Colon (tissue), 2 donors: ENCODE measurements at regions not wholly inside any gene's neighbourhood (a gene's known extent, or its start where the extent isn't known, plus 50 kb on each side); places are given as distances from the start of the nearest gene placed in this dataset.

Source experiments
- FAIRE-seq: peaks from 2 replicates; lab custom pipeline; 2012; peaks lifted over from hg19 to GRCh38; lab: Jason Lieb, UNC
- donor health status: control.
- donor health status: control.

DNA sequence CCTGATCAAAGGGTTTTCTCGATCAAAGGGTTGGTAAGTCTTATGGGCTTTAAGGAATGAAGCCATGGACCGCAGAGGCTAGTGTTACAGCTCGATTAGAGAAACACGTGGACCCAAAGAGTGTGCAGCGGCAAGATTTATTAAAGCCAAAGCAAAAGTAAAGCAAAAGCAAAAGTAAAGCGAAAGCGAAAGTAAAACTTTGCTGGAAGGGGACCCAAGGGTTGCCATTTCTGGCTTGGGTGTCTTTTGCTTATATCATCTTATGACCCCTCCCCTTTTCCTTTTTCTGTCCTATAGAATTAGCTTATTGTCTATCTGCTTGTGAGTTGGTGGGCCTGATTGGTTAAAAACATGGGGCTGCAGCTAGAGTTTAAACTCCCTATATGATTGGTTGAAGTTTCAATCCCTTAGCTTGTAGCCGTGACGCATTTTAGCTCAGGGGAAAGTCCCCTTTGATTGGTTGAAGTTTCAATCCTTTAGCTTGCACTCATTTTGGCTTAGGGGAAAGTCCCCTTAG is 957.0 kb downstream of the AMY1C start:
- FAIRE-seq: no peak

DNA sequence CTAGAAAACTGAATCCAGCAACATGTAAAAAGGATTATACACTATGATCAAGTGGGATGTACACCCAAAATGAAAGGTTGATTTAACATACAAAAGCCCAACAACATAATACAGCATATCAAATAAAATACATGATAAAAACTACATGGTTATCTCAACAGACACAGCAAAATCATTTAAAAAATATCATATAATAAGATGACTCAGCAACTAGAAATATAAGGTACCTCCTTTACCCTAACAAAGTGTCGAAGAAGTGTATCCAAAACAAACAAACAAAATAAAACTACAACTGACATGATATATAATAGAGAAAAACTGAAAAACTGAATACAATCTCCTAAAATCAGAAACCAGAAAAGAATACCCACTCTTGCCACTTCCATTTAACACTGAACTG is 969.1 kb downstream of the AMY1C start:
- FAIRE-seq: no peak

DNA sequence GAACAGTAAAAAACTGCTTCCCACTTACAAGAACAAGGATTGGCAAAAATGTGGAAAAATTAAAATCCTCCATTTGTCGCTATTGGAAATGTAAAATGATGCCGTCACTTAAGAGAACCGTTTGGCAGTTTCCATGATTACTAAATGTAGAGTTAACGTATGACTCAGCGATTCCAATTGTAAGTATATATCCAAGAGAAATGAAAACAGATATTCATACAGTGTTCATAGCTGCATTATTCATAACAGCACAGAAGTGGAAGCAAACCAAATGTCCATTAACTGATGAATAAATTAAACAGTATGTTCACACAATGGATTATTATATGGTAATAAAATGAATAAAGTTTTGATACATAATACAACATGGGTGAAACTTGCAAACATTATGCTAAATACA is 971.0 kb downstream of the AMY1C start:
- no peak for FAIRE-seq

DNA sequence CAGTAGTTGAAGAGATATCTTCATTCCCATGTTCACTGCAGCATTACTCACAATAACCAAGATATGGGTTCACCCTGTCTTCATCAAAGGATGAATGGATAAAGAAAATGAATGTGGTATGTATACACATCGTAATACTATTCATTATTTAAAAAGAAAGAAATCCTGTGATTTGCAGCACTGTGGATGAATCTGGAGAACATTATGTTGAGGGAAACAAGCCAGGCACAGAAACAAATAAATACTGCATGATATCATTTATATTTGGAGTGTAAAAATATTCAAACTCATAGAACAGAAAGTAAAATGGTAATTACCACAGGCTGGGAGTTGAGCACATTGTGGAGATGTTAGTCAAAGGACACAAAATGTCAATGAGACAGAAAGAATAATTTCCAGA is 977.2 kb downstream of the AMY1C start:
- FAIRE-seq: no peak

DNA sequence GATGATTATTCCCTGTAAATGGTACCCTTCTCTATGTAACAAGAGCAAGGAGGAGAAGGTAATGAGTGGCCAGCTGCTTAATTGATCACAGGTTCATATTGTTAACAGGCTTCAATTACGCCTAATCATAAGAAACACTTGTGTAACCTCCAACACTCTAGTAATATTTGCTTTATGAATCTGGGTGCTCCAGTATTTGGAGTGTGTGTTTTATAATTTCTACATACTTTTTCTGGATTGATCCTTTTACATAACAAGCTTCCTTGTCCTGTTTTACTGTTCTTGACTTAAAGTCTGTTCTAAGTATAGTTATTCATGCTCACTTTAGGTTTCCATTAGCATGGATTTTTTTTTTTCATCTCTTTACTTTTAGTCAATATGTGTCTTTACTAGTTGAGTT is 984.2 kb downstream of the AMY1C start:
- no peak for FAIRE-seq

DNA sequence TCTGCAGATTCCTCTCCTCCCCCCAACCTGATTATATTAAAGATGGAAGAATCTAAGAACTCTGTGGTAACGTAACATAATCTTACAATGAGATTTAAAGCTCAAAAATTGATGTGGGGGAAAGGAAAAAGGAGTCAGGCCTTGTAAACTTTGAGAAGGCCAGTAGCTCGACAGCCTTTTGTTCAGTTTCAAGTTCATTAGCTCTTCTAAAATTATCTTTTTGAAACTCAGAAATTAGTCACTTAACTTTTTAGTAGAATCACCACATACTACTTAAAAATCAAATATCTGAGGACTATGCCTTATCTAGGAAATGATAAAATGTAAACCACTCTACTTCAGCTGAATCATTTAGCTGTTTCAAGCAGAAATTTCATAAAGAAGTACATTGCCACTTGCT is 996.2 kb downstream of the AMY1C start:
- FAIRE-seq: no peak

DNA sequence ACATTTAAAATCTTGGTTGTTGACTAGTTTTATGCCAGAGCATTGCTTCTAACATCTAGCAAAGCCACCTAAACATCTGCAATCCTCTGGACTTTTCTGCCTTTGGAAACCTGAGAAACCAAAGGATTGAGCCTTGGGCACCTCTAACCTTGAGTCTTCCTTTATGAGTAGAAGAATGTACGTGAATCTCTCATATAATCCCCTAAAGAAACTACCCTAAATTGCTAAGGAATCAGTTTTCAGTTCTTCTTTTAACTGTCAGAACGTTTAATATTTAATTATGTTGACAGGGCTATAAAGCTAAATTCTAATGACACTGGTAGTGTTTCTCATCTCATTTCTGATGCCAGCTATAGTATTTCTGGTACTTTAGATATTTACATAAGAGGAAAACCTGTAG is 997.3 kb downstream of the AMY1C start:
- no peak for FAIRE-seq

DNA sequence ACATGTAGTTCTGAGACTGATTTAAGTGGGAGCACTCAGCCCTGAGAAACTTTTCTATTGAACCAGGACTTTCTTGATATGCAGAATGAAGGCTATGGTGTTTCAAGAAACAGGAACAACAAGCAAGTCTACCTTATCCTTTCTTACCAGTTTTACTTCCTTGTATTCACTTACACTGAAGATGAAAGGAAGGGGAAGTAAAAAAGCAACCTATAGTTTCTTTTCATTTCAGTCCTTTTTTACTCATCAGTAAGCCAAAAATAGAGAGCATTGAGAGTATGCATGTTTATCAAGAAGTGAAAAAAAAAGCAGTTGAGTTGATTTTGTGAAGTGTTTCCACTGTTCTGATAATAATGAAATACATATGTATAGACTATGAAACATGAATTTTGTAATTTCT is 1010.3 kb downstream of the AMY1C start:
- no peak for FAIRE-seq

DNA sequence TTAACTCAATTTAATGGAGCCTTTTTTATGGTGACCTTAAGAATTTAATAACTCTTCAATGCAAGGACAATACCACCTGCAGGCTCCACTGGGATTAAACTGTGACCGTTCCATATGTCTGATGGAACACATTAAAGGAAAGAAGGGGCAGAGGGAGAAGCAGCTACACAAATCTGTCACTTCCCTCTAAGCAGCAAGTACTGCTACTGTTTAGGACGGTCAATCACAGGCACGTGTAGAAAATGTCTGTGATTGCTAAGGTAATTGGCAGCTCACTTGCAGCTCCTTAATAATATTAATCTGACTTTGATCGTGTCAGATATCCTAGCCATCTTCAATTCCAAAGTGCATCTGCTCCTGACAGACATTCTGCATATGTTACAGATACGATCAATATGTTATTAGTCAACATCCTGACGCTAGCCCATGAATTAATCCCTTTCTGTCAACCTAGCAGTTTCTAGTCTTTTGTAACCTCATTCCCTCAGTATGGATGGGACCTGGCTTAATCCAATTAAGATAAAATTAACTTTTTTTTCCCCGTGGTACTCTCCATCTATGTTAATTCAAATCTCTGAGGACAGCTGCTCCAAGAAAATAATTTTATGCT is 1012.4 kb downstream of the AMY1C start:
- FAIRE-seq: no peak

DNA sequence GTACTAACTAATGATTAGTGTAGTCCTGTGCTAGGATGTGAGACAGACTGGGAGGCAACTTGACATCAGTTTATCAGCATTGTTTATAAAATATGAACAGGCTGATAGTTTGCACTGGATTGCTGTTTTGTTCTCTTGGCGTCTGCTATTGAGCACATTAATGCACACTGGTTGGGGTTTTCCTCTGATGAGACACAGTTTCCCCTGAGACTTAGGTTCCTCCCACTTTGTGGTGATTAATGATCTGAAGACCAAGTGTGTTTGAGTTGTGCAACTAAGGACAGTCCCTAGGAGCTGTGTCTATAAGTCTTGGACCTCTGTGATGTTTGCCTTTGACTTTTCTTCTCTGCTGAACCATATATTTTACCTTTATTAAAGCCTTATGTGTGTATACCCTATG is 1015.4 kb downstream of the AMY1C start:
- no peak for FAIRE-seq

DNA sequence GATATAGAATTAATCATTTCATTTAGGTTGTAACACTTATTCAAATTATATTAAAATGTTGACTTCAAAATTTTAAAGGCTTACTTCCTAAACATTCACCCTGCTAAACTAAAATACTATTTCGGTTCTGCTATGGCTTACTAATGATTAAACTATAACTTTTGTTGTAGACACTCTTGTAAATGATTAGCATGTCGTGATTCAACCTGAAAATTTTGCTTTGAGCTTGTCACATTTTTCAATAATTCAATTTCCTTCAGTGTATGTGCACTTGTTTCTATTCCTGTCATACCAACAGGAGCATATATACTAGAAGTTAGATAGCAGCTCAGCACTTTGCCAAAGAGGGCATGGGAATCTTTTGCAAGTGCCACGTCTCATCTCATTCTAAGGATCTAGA is 1018.8 kb downstream of the AMY1C start:
- peak; percentile 43 for FAIRE-seq

DNA sequence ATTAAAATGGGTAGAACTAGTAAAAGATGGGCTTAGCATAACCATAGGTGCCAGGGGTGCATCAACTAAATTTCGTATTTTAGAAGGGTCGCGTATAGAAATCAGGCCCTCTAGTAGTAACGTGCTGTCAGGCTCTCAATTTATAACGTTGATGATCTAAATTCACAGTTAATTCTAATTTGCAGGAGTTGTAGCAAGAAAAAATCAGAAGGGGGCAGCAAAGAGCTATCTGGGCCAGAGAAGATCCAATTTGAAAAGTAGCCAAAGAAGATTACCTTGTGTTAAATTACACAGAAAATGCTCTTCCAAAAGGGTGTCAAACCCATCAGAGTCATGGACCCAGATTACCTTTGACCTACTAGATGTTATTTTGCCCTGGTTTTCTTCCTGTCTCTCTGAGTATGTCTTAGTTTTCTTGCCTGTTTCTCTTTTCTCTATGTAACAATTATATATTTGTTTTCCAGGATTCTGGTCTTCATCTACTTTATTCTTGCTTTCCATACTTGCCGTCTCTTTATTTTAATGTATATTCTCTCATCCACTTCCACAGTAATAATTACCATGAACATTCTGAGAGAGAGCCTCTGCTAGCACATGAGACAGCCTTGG is 1030.9 kb downstream of the AMY1C start:
- FAIRE-seq: no peak

DNA sequence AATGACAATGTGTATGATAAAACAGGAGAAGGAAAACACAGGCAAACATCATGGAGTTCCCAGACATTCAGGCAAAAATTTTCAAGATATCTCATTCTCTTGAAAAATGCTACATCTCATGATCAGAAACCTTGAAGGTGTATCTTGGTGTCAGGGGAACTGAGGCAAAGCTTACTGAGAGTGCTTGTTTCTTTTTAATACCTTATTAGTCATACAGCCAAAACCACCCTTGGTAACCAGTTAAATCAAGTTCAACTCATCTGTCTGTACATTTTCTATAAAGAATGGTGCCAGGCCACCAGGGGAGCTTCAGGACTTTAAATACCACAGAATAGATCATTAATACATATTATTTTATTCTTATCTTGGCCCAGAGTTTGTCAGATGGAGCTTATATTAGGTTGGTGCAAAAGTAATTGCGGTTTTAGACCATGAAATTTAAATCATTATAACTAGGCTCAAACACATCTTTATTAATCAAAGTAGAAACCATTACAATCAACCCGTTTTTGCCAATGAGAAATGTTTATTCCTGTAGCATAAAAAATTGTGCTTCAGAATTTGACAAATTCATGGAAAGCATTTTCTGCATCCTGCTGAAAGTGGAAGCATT is 1036.0 kb downstream of the AMY1C start:
- no peak for FAIRE-seq

DNA sequence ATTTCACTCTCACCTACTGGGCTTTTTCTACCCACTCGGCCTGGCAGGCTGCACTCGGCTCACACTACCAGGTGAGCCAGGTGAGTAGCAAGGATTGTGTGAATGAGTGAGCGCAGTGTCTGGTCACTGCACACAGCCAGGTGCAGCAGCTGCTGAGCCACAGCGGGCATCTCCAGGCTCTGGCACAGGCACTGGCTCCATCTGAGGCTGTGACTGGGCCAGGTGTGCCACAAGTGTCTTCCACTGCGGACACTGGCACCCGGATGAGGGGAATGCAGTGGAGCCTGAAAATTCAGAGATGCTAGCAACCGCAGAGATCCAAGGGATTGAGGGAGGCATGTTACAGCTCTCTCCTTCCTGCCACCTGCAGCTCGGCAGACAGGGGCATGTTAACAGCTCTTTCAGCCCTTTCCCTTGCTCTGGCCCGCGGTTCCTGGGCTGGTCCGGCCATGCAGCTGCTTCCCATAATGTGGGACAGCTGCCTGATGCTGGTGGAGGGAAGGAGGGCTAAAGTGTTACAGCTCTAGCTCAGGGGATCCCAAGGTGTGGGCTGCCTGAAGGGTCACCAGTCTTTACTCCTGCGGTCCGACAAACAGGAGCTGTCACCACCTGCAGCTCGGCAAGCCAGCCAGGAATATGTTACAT is 1038.3 kb downstream of the AMY1C start:
- FAIRE-seq: no peak

DNA sequence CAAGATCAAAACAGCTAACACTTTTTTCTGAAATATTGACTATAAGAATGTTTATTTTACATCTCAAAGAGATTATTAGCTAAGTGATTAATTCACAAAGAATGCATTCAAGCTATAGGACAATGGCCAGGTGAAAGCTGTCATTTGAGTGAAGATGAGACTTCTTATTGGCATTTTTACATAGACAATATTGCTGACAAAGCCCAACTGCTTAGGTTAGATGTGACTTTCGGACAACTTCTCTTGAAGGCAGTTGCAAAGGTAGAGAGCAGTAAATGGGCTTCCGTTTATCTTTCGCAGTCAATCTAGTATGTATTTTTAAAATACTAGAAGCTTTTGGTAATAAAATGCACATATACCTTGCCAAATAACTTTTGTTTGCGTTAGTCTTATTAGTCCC is 1041.3 kb downstream of the AMY1C start:
- FAIRE-seq: no peak

DNA sequence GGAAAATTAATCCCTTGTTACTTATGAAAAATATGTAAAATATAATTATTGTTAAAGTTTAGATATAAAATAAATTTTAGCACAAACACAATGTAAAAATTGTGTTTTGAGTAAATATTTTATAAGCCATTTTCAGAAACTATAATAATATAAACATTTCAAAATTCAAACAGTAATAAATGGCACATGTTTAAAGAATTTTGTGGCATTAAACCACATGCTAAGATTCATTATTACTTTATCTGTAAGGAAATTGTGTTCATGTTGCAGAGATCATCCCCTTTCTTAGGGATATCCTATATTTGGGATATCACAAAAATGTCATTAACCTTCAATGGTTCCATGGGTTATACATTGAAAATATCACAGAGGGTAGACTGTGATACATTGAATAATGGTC is 1044.3 kb downstream of the AMY1C start:
- FAIRE-seq: no peak

DNA sequence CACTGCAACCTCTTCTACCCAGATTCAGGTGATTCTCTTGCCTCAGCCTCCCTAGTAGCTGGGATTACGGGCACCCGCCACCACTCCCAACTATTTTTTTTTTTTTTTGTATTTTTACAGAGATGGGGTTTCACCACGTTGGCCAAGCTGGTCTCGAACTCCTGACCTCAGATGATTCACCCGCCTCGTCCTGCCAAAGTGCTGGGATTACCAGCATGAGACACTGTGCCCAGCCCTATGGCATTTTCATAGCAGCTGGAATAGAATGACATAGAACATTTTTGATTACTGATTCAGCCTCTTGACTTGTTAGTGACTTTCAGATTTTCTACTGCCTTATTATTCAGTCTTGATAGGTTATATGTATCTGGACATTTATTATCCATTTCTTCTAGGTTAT is 1046.2 kb downstream of the AMY1C start:
- no peak for FAIRE-seq

DNA sequence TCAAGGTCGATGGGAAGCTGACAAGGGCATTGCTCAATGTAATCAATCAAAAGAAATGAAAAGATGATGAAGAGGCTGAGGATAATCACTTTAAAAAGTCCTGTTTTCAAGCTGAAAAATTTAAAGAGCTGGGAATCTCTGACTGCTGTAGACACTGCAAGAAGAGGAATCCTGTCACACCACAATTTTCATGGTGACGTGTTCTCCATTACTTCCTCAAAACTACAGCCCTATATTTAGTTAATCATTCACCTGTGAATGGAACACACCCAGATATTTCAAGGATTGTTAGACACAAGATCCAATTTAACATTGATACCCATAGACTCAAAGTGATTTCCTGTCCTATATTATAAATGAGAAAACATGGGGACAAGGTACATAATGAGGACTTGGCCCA is 1048.3 kb downstream of the AMY1C start:
- FAIRE-seq: no peak

DNA sequence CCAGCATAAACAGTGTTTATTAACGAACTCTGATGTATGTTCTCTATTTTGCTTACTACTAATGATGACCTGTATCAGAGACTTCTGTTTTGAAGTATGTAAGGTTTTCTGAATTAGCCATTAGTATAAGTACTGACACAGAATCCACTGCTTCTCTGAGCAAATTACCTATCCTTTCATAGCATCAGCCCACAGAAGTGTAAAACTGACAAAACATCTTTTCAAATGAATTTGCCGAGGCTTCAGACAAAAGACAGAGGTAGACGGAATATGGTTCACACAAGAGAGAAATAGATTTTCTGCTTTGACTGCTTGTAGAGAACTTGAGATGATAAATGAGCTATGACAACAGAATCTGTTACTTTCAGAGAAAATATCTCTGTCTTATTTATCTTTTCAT is 1051.6 kb downstream of the AMY1C start:
- FAIRE-seq: no peak

DNA sequence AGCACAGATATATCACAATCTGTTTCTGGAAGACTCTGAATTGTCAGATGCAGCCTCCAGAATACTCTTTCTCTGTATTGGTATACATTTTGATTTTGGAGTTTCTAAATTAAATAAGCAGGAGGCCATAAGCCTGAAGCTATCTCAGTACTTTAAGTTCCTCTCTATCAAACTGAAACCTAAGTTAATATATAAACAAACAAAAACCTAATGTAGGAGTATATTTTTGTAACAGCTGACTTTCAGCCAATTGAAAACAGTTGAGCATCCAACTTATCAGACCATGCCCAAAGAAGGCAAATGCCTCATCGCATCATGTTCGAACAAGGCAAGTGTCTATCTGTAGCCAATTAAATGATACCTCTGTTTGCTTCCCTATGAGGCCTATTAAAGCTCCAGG is 1054.4 kb downstream of the AMY1C start:
- no peak for FAIRE-seq

DNA sequence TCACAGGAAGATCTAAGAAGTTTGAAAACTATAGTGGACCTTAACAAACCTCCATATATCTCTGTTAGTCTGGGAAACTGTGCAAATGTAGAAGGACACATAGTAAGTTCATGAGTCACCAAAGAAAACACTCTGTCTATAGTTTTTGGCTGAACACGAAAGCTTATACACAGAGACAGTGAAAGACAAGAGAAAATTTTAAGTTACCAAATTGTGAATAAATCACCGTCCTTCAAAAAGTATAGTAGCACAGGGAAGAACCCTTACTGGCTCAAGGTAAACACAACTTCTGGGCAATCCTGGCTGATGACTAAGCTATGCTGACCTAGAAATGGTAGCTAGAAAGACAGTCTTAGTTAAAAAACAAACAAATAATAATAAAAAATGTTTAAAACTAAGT is 1057.9 kb downstream of the AMY1C start:
- FAIRE-seq: no peak

DNA sequence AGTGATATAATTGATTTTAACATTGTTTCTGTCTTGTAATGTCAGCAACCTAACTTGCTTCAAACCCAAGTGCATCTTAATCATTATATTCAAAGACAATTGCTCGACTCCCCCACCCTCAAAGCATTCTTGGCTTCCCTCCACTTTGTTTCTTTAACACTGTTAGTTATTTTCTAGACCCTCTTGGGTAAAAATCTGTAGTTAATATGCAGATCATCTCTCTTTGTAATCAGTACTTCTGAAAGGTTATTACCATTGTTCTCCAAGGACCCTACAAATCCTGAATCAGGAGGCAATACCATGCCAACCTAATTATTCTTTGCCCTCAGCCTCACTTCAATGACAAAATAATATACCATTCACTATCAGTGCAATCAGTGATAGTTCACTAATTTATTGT is 1075.7 kb downstream of the AMY1C start:
- no peak for FAIRE-seq

DNA sequence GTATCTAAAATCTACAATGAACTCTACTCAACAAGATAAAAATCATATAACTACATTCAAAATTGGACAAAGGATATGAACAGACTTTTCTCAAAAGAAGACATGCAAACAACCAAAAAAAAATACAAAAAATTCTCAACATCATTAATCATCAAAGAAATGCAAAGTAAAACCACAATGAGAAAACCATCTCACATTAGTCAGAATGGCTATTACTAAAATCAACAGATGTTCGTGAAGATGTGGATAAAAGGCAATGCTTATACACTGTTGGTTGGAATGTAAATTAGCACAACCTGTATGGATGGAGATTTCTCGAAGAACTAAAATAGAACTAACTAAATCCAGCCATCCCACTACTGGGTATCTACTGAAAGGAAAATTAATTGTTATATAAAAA is 1080.8 kb downstream of the AMY1C start:
- FAIRE-seq: no peak
